ENCODE measurements at regions not wholly inside any gene's neighbourhood (a gene's known extent, or its start where the extent isn't known, plus 50 kb on each side); places are given as distances from the start of the nearest gene placed in this dataset.
A peak's percentile ranks its signal among the peaks of the same experiment; 100 is the strongest.

DNA sequence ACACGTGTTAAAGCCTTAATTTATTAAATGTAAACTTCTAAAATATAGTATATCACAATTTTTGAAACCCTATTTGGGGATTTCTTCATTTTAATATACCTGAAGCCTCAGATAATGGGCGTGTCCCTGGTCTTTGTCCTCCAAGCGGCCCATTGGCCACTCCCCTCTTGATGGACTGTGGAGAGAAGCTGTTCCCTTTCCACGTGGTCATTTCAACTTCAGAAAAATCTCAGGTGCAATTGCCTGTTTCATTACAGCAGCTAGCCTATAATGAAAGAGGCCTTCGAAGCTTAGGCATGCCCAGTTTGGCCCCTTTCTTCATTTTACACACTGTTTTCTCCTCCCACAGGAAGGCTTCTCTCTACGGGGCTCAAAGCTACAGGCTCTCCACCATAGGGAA is 131.4 kb upstream of the ARHGAP5 start:
- H3K27me3 ChIP-seq, result no peaks in the 10 kb centered on the region
- no peaks in the 10 kb centered on the region for H3K36me3 ChIP-seq (replicated peaks; ENCODE audit: insufficient read depth, low read depth)
- TF ChIP-seq EZH2 (IDR thresholded peaks at IDR 0.05; ENCODE audit: borderline replicate concordance), result no peak
- TF ChIP-seq, protein P1, sequence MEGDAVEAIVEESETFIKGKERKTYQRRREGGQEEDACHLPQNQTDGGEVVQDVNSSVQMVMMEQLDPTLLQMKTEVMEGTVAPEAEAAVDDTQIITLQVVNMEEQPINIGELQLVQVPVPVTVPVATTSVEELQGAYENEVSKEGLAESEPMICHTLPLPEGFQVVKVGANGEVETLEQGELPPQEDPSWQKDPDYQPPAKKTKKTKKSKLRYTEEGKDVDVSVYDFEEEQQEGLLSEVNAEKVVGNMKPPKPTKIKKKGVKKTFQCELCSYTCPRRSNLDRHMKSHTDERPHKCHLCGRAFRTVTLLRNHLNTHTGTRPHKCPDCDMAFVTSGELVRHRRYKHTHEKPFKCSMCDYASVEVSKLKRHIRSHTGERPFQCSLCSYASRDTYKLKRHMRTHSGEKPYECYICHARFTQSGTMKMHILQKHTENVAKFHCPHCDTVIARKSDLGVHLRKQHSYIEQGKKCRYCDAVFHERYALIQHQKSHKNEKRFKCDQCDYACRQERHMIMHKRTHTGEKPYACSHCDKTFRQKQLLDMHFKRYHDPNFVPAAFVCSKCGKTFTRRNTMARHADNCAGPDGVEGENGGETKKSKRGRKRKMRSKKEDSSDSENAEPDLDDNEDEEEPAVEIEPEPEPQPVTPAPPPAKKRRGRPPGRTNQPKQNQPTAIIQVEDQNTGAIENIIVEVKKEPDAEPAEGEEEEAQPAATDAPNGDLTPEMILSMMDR (IDR thresholded peaks at IDR 0.05; ENCODE audit: poor library complexity), result no peak
- TF ChIP-seq EZH2phosphoT487 (IDR thresholded peaks at IDR 0.05; ENCODE audit: low read depth, severe bottlenecking, unreplicated experiment), result no peak
- no peak overlapping the region for H3K4me3 ChIP-seq
- H3K27ac ChIP-seq, result peak overlapping the region; percentile 98
- H3K79me2 ChIP-seq, result no peaks in the 10 kb centered on the region
- H3K9me2 ChIP-seq (replicated peaks; ENCODE audit: insufficient read depth), result no peaks in the 10 kb centered on the region
- DNase-seq (ENCODE audit: low spot score), result peak; percentile 24
- H3K4me2 ChIP-seq, result peak overlapping the region; percentile 66
- H4K20me1 ChIP-seq (ENCODE audit: insufficient read depth, poor library complexity, severe bottlenecking), result no peaks in the 10 kb centered on the region
- peaks cover 38% of the 10 kb centered on the region for H3K4me1 ChIP-seq (ENCODE audit: insufficient read depth)
- no peak overlapping the region for H2AFZ ChIP-seq
- H3K9me3 ChIP-seq (ENCODE audit: low read depth), result no peaks in the 10 kb centered on the region
- WGBS (ENCODE audit: low lambda C conversion rate, missing lambda C conversion rate), result 75% methylated on average over 6 of the region's 6 CpGs

DNA sequence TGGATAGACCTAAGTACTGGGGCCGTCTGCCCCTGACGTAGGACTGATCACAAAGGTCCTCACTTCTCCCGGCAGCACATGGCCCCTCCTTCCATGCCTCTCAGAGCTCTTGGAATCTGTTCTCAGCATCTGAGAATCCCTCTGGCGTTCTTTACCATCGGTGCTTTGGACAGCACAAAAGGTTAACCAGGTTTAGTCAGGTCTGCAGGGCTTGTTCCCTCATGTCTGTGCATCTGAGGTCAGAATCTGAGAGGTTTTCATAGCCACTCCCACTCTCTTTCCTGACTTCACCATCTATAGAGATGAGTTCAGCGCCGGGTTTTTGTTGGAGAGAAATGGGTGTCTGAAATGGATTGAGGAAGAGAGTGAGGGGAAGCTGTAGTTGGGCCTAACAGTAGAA is 130.0 kb upstream of the ARHGAP5 start:
- TF ChIP-seq, protein P1 (IDR thresholded peaks at IDR 0.05; ENCODE audit: poor library complexity), result no peak
- TF ChIP-seq EZH2phosphoT487 (IDR thresholded peaks at IDR 0.05; ENCODE audit: low read depth, severe bottlenecking, unreplicated experiment), result no peak
- no peak for TF ChIP-seq EZH2 (IDR thresholded peaks at IDR 0.05; ENCODE audit: borderline replicate concordance)
- Histone ChIP-seq H3K27me3 (no peaks in the 10 kb centered on the region), H3K27ac (no peak overlapping the region), H3K79me2 (no peaks in the 10 kb centered on the region), H3K4me3 (no peak overlapping the region), H3K9me2 (replicated peaks; ENCODE audit: insufficient read depth) (no peaks in the 10 kb centered on the region), H3K9me3 (ENCODE audit: low read depth) (no peaks in the 10 kb centered on the region), H2AFZ (no peak overlapping the region), H3K36me3 (replicated peaks; ENCODE audit: insufficient read depth, low read depth) (no peaks in the 10 kb centered on the region), H3K4me2 (no peak overlapping the region), H3K4me1 (ENCODE audit: insufficient read depth) (peaks cover 48% of the 10 kb centered on the region), H4K20me1 (ENCODE audit: insufficient read depth, poor library complexity, severe bottlenecking) (no peaks in the 10 kb centered on the region)
- 88% methylated on average over 7 of the region's 7 CpGs for WGBS (ENCODE audit: low lambda C conversion rate, missing lambda C conversion rate)
- DNase-seq (ENCODE audit: low spot score), result no peak

DNA sequence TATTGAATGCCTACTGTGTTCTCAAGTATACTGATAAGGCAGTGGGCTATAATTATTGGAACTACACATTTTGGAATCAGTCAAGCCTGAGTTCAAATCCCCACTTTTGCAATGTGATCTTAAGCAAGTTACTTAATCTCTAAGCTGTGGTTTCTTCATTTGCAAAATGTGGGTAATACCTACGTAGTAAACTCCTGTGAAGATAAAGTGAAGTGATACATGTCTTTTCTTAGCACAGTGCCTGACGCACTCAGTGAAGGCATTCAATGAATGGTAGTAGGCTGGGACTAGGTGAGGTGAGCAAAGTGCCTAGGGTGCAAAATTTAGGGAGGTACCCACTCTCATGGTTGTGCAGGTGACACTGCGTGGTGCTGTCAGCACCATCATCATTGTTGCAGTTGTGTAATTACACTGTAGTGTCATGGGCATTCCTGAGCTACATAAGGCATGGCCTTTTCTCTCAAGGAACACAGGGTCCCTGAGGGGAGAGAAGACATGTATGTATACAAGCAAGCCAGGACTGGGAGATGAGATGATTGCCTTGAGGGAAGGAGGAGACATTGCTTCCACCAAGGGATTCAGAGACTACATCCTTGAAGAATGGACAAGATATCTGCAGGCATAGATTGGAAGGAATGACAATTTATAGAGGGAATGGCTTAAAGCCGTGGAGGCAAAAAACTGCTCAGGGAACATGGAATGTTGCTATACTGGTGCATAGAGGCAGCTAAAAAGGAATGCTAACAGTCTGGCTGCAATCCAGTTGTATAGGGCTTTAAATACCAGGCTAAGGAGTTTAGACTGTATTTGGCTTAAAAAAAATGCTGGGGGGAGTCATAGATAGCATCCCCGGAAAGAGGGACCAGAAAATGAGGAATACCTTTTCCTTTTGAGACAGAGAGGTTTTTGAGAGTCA is 129.2 kb upstream of the ARHGAP5 start:
- 62% methylated on average over 5 of the region's 5 CpGs for WGBS (ENCODE audit: low lambda C conversion rate, missing lambda C conversion rate)
- H3K27ac ChIP-seq, result no peak overlapping the region

More for the DNA sequence above, 129.2 kb upstream of the ARHGAP5 start:
- H3K27me3 ChIP-seq, result no peaks in the 10 kb centered on the region
- no peaks in the 10 kb centered on the region for H3K9me3 ChIP-seq (ENCODE audit: low read depth)
- H3K4me1 ChIP-seq (ENCODE audit: insufficient read depth), result peaks cover 47% of the 10 kb centered on the region
- peak overlapping the region; percentile 0 for H3K4me2 ChIP-seq
- TF ChIP-seq EZH2phosphoT487 (IDR thresholded peaks at IDR 0.05; ENCODE audit: low read depth, severe bottlenecking, unreplicated experiment) (no peak), EZH2 (IDR thresholded peaks at IDR 0.05; ENCODE audit: borderline replicate concordance) (no peak)
- TF ChIP-seq, protein P1 (IDR thresholded peaks at IDR 0.05; ENCODE audit: poor library complexity), result no peak
- H3K9me2 ChIP-seq (replicated peaks; ENCODE audit: insufficient read depth), result no peaks in the 10 kb centered on the region
- H3K36me3 ChIP-seq (replicated peaks; ENCODE audit: insufficient read depth, low read depth), result no peaks in the 10 kb centered on the region
- H3K4me3 ChIP-seq, result no peak overlapping the region
- H3K79me2 ChIP-seq, result no peaks in the 10 kb centered on the region
- DNase-seq (ENCODE audit: low spot score), result peak; percentile 21
- H4K20me1 ChIP-seq (ENCODE audit: insufficient read depth, poor library complexity, severe bottlenecking), result no peaks in the 10 kb centered on the region
- H2AFZ ChIP-seq, result no peak overlapping the region
